GM10266 (cell line): ENCODE measurements at regions not wholly inside any gene's neighbourhood (a gene's known extent, or its start where the extent isn't known, plus 50 kb on each side); places are given as distances from the start of the nearest gene placed in this dataset.

Experiments
- DNase-seq: peaks from one replicate; pipeline ENCODE4 v3.0.0; 2012; ENCODE audit errors: extremely low spot score
- TF ChIP-seq, protein P1 (sequence below): IDR thresholded peaks from 2 replicates; pipeline ENCODE4 v1.5.1; 2012; ENCODE audit warnings: mild to moderate bottlenecking, low read depth; ENCODE audit not compliant: control insufficient read depth, insufficient read depth; ENCODE audit errors: missing control alignments

DNA sequence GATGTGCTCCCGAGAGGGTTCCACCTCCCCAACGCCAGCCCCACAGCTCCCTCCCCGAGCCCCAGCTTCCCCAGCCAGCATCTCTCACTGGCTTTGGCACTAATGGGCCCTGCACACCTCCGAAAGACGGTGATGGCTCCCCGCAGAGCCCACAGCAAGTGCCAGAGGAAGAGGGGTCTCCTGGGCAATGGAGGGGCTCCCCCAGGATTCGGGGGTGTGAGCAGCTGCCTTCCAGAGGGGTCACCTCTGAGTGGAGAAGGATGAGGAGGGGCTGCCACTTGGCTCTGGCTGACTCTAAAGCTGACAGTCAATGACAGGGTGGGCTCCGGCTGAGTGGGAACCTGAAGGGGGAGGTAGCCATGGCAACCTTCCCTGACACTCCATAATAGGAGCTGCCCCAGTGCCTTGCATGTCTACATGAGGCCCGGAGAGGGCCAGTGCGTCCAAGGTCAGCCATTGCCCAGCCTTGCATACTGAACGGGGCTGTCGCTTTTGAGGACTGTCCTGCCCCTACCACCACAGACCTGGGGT lies 98.6 kb upstream of the SYT13 start:
- TF ChIP-seq, protein P1, sequence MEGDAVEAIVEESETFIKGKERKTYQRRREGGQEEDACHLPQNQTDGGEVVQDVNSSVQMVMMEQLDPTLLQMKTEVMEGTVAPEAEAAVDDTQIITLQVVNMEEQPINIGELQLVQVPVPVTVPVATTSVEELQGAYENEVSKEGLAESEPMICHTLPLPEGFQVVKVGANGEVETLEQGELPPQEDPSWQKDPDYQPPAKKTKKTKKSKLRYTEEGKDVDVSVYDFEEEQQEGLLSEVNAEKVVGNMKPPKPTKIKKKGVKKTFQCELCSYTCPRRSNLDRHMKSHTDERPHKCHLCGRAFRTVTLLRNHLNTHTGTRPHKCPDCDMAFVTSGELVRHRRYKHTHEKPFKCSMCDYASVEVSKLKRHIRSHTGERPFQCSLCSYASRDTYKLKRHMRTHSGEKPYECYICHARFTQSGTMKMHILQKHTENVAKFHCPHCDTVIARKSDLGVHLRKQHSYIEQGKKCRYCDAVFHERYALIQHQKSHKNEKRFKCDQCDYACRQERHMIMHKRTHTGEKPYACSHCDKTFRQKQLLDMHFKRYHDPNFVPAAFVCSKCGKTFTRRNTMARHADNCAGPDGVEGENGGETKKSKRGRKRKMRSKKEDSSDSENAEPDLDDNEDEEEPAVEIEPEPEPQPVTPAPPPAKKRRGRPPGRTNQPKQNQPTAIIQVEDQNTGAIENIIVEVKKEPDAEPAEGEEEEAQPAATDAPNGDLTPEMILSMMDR = no peak
- no peak for DNase-seq

DNA sequence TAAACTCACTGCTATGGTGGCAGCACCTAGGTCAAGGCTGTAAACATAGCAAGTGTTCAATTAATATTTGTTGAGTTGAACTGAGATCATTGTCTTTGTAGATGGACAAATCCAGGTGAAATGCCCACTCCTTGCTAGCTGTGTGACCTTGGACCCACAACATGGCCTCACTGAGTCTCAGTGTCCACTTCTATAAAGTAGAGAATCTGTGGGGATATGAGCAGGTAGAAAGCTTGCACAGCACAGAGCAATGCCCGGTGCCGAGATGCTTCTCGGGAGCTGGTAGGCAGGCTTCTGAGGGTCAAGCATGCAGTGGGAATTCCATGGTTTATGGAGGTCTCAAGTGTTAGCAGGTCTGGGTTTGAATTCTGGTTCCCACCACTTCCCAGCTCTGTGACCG lies 97.9 kb upstream of the SYT13 start:
- TF ChIP-seq, protein P1 = no peak
- DNase-seq = no peak

DNA sequence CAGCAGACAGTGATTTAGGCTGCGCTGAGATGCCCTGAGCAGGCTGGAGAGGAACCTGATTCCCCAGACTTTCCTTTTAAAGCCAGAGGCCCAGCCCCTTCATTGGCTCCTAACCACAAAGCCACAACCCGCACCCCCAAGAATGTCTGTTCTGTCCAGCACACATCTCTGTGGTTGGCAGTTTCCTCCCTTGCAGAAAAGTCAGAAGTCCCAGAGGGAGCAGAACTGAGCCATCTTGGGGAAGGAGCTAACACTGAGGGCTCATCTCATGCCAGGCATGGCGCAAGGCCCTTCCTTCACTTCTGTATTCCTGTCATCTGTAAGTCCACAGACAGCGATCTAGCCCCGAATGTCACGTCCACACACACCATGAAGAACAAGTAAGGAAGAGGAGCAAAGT lies 97.1 kb upstream of the SYT13 start:
- TF ChIP-seq, protein P1 = no peak
- no peak for DNase-seq

DNA sequence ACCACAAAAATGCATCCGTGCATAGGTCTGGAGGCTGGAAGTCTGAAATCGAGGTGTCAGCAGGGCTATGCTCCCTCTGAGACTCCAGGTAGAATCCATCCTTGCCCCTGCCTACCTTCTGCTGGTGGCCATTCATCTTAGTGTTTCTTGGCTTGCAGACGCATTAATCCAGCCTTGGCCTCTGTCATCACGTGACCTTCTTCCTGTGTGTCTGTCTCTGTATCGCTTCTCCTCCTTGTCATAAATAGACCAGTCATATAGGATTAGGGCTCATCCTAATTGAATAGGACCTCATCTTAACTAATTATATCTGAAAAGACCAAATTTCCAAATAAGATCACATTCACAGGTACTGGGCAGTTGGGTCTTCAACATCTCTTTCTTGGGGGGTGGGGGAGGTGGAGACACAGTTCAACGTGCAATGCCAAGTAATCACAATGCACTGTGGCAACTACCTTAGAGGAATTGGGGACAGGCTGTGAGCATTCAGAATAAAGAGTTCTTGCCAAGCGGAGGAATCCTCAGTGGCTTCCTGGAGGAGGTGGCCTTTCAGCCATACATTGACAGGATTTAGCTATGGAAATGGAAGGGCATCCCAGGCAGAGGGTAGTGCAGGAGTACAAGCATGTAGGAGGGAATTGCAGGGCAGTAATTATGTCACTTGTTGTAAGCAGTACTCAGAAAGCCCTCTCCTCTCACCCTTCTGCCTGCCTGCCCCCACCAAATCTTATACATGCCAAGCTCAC lies 96.2 kb upstream of the SYT13 start:
- DNase-seq = no peak
- TF ChIP-seq, protein P1 = no peak

DNA sequence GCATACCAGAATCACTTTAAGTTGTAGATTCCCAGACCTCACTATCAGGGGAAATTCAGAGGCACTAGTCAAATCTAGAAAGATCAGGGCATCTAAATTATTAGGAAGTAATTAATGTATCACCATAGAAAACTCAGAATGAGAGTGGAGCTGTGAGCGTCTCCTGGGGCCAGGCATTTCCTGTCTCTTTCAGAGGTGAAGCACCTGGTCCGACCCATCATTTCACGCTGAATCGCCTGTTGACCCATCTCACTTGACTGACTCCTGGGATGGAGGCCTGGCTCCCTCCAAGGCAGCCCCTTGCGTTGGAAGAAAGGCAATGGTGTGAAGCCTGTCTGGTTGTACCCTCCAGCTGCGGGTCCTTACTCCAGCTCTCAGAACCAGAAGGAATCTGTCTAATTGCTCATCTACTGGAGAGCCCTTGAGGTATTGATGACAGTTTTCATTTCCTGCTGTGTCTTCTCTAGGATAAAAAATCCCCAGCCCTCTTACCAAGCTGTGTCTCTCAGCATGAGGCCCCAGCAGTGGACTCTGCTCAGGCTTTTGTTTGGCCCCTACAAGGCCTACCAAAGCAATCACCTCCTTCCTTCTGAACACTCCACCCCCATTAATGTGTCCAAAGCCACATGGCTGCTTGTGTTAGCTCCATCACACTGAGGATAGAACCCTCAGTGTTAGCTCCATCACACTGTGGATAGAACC lies 93.2 kb upstream of the SYT13 start:
- DNase-seq = no peak
- TF ChIP-seq, protein P1 = no peak

DNA sequence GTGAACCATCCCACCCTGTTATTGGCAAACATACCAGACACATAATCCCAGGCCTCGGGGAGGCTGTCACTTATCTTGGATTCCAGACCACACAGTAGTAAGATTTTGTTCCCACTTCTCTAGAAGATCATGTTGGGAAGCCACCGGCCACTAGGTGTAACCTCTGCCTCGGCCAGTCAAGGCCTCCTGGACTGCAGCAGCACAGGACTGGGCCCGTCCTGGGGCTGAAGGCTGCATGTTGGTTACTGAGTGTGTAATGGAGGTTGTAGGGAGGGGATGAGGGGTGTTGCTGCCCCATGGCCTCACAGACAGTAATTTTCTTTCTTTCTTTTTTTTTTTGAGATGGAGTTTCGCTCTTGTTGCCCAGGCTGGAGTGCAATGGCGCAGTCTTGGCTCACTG lies 92.4 kb upstream of the SYT13 start:
- DNase-seq = no peak
- TF ChIP-seq, protein P1 = no peak

DNA sequence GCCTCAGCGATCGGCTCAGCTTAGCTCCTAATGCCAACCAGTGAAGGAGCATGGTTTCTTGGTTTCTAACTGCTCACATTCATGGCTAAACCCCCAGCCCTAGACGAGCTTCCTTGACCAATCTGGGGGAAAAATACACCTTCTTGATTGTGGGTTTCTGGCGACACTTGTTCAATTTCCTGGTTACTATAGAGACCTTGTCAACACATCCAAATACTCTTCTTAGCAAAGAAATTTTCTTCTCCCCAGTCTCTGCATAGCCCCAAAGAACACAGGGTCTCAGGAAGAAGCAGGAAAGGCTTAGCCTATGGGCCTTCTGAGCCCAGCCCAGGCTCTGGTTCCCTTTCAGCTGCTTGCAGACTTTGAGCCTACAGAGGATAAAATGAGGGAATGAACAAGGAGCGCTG lies 88.5 kb upstream of the SYT13 start:
- DNase-seq = no peak
- TF ChIP-seq, protein P1 = no peak
